CD14-positive monocyte (primary cell): ENCODE measurements at regions not wholly inside any gene's neighbourhood (a gene's known extent, or its start where the extent isn't known, plus 50 kb on each side); places are given as distances from the start of the nearest gene placed in this dataset.

Experiments used
- DNase-seq, 3 donors: peaks; one replicate each; pipeline ENCODE4 v3.0.0-alpha.2; 2011 to 2022
- H2AFZ ChIP-seq: 2 replicates; pipeline ENCODE4 v1.6.0; 2012; ENCODE audit warnings: mild to moderate bottlenecking, low read depth, low read length, inconsistent platforms; ENCODE audit not compliant: insufficient read depth, poor library complexity, severe bottlenecking
- H3K27ac ChIP-seq, 2 donors: 1 replicate in 1 of 2; 2 replicates in 1 of 2; pipeline ENCODE4 v1.5.1; 2012 to 2013; ENCODE audit warnings: low read length in 2 of 2, control low read depth in 1 of 2, inconsistent platforms in 1 of 2, low read depth in 1 of 2, mild to moderate bottlenecking in 1 of 2
- H3K27me3 ChIP-seq, 2 donors: one replicate each; pipeline versions ENCODE4 v1.6.0 to v1.6.1; 2011 to 2013; ENCODE audit warnings: low read length in 2 of 2; ENCODE audit not compliant: control insufficient read depth in 2 of 2, insufficient read depth in 2 of 2
- H3K36me3 ChIP-seq, 2 donors: replicated peaks in 1 of 2; 1 replicate in 1 of 2; 2 replicates in 1 of 2; pipeline versions ENCODE4 v1.5.1 to v1.6.1; 2012 to 2013; ENCODE audit warnings: low read length in 2 of 2, control low read depth in 1 of 2, inconsistent platforms in 1 of 2, mild to moderate bottlenecking in 1 of 2; ENCODE audit not compliant: insufficient read depth in 2 of 2, control insufficient read depth in 1 of 2
- H3K4me1 ChIP-seq, 2 donors: 1 replicate in 1 of 2; 2 replicates in 1 of 2; pipeline versions ENCODE4 v1.5.1 to v1.6.1; 2012 to 2013; ENCODE audit warnings: low read length in 2 of 2, control low read depth in 1 of 2, inconsistent platforms in 1 of 2, mild to moderate bottlenecking in 1 of 2, moderate library complexity in 1 of 2; ENCODE audit not compliant: insufficient read depth in 2 of 2, control insufficient read depth in 1 of 2
- H3K4me2 ChIP-seq: replicated peaks from 2 replicates; pipeline ENCODE3; 2012; ENCODE audit warnings: low read length, moderate library complexity, mild to moderate bottlenecking; ENCODE audit not compliant: poor library complexity, severe bottlenecking; ENCODE audit errors: extremely low read depth
- H3K4me3 ChIP-seq, 3 experiments: fragments of 200-600 bp in 1 of 3; sonication (generic) in 1 of 3; replicated peaks in 1 of 3; 1 replicate in 2 of 3; 2 replicates in 1 of 3; pipeline ENCODE4 v1.5.1; 2011 to 2013; ENCODE audit warnings: low read length in 3 of 3, mild to moderate bottlenecking in 3 of 3, control low read depth in 2 of 3, low read depth in 2 of 3, inconsistent platforms in 1 of 3, moderate library complexity in 1 of 3
- H3K79me2 ChIP-seq: 2 replicates; pipeline ENCODE4 v1.6.0; 2012; ENCODE audit warnings: mild to moderate bottlenecking, control low read depth, inconsistent platforms, low read length, moderate library complexity; ENCODE audit not compliant: insufficient read depth
- H3K9ac ChIP-seq: 2 replicates; pipeline ENCODE4 v1.6.0; 2017; ENCODE audit warnings: low read length, mild to moderate bottlenecking; ENCODE audit not compliant: insufficient read depth, poor library complexity, severe bottlenecking
- H3K9me3 ChIP-seq, 2 donors: replicated peaks in 1 of 2; 1 replicate in 1 of 2; 2 replicates in 1 of 2; pipeline versions ENCODE4 v1.5.1 to v1.6.1; 2012 to 2013; ENCODE audit warnings: low read length in 2 of 2, control low read depth in 1 of 2; ENCODE audit not compliant: control insufficient read depth in 1 of 2, insufficient read depth in 1 of 2
- H4K20me1 ChIP-seq: 2 replicates; pipeline ENCODE4 v1.6.0; 2012; ENCODE audit warnings: mild to moderate bottlenecking, low read length, control low read depth, moderate library complexity; ENCODE audit not compliant: insufficient read depth
- H3K27ac Mint-ChIP-seq, 7 donors: one replicate each; pipeline ENCODE4 v1.8.0; 2020; ENCODE audit warnings: mild to moderate bottlenecking in 7 of 7, mixed read lengths in 7 of 7, moderate library complexity in 6 of 7, inconsistent platforms in 2 of 7
- H3K27me3 Mint-ChIP-seq, 3 donors: one replicate each; pipeline ENCODE4 v1.8.0; 2021 to 2022; ENCODE audit warnings: low read depth in 3 of 3, mild to moderate bottlenecking in 3 of 3, mixed read lengths in 3 of 3, moderate library complexity in 3 of 3, inconsistent platforms in 1 of 3
- H3K36me3 Mint-ChIP-seq, 2 donors: one replicate each; pipeline ENCODE4 v1.8.0; 2020; ENCODE audit warnings: mixed read lengths in 2 of 2, inconsistent platforms in 1 of 2, mild to moderate bottlenecking in 1 of 2
- H3K4me1 Mint-ChIP-seq: one replicate; pipeline ENCODE4 v1.8.0; 2020; ENCODE audit warnings: mild to moderate bottlenecking, mixed read lengths
- H3K4me3 Mint-ChIP-seq, 2 donors: one replicate each; pipeline ENCODE4 v1.8.0; 2020; ENCODE audit warnings: mild to moderate bottlenecking in 2 of 2, mixed read lengths in 2 of 2, moderate library complexity in 1 of 2
- H3K9me3 Mint-ChIP-seq, 7 donors: one replicate each; pipeline ENCODE4 v1.8.0; 2020 to 2022; ENCODE audit warnings: mixed read lengths in 7 of 7, mild to moderate bottlenecking in 6 of 7, moderate library complexity in 6 of 7, inconsistent platforms in 2 of 7
- CTCF ChIP-seq: fragments of 200-600 bp; IDR thresholded peaks from one replicate; pipeline ENCODE4 v1.8.0; 2022; ENCODE audit warnings: antibody characterized with exemption, mild to moderate bottlenecking
- WGBS: methylation state at CpG from one replicate; pipeline ENCODE4 v1.1.5; 2013; ENCODE audit warnings: missing lambda C conversion rate; ENCODE audit not compliant: insufficient coverage; 5-methylcytosine and 5-hydroxymethylcytosine counted together
- intact Hi-C, 2 donors: fragments of 100-400 bp; cut with micrococcal nuclease; formaldehyde crosslinking; loops; one replicate each; pipeline versions ENCODE4 v1.15.0 to v1.15.1; 2023

DNA sequence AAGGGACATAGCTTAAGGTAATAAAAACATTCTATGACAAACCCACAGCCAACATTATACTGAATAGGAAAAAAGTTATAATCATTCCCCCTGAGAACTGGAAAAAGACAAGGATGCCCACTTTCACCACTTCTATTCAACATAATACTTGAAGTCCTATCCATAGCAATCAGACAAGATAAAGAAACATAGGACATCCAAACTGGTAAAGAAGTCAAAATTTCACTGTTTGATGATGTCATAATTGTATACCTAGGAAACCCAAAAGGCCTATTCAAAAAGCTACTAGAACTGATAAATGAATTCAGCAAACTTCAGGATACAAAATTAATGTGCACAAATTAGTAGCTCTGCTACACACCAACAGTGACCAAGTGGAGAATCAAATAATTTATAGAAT, 1590.0 kb upstream of the PCDH20 start:
- H3K27me3 Mint-ChIP-seq, result no peaks in the 10 kb centered on the region
- peaks cover 7 to 24% (median 14%) of the 10 kb centered on the region in 7 donors for H3K9me3 Mint-ChIP-seq
- Histone ChIP-seq H4K20me1 (no peaks in the 10 kb centered on the region), H3K36me3 (no peaks in the 10 kb centered on the region), H3K4me2 (no peak overlapping the region), H3K9me3 (peaks cover 13 to 16% of the 10 kb centered on the region in 2 donors), H3K79me2 (no peaks in the 10 kb centered on the region), H3K27me3 (no peaks in the 10 kb centered on the region), H3K4me3 (no peak overlapping the region), H3K27ac (no peak overlapping the region), H2AFZ (no peak overlapping the region), H3K4me1 (no peaks in the 10 kb centered on the region), H3K9ac (no peak overlapping the region)
- no peak overlapping the region for H3K4me3 Mint-ChIP-seq
- no peak overlapping the region for H3K27ac Mint-ChIP-seq
- H3K36me3 Mint-ChIP-seq, result no peaks in the 10 kb centered on the region
- intact Hi-C loops, result no loop called here
- no peak for DNase-seq
- TF ChIP-seq CTCF, result no peak
- no peaks in the 10 kb centered on the region for H3K4me1 Mint-ChIP-seq

- no peaks in the 10 kb centered on the region for H4K20me1 ChIP-seq
- H3K4me1 ChIP-seq, result no peaks in the 10 kb centered on the region
- H3K27ac Mint-ChIP-seq, result no peak overlapping the region
- DNase-seq, result no peak
- WGBS, result no CpG with 5 or more reads among the region's 1 CpG
- no peaks in the 10 kb centered on the region for H3K36me3 ChIP-seq
- H2AFZ ChIP-seq, result no peak overlapping the region
- no peaks in the 10 kb centered on the region for H3K4me1 Mint-ChIP-seq
- H3K36me3 Mint-ChIP-seq, result no peaks in the 10 kb centered on the region
- no peak for TF ChIP-seq CTCF
- no peak overlapping the region for H3K4me2 ChIP-seq
- no peak overlapping the region for H3K27ac ChIP-seq
- no peaks in the 10 kb centered on the region for H3K27me3 ChIP-seq
- H3K9me3 ChIP-seq, result peaks cover 0 to 5% of the 10 kb centered on the region in 2 donors
- no peaks in the 10 kb centered on the region for H3K27me3 Mint-ChIP-seq
- no peak overlapping the region for H3K4me3 Mint-ChIP-seq
- no peaks in the 10 kb centered on the region for H3K79me2 ChIP-seq
- no peak overlapping the region for H3K4me3 ChIP-seq
- H3K9me3 Mint-ChIP-seq, result peaks cover 0 to 19% (median 5%) of the 10 kb centered on the region in 7 donors
- intact Hi-C loops, result no loop called here
- H3K9ac ChIP-seq, result no peak overlapping the region
Observed at GRCh38 chr13:62997696-62998095, 1582.0 kb upstream of the PCDH20 start.
